ENCODE measurements at regions not wholly inside any gene's neighbourhood (a gene's known extent, or its start where the extent isn't known, plus 50 kb on each side); places are given as distances from the start of the nearest gene placed in this dataset.

- no peak for DNase-seq (ENCODE audit: low spot score)
- no peak for TF ChIP-seq CTCF (IDR thresholded peaks at IDR 0.05)
- H3K4me3 ChIP-seq: no peak overlapping the region
- no peak for ATAC-seq (ENCODE audit: insufficient number of reproducible peaks, low FRiP score, low read depth)
- H3K36me3 ChIP-seq: no peaks in the 10 kb centered on the region
- H3K27ac ChIP-seq: no peak overlapping the region
- H3K27me3 ChIP-seq (replicated peaks; ENCODE audit: insufficient read depth): no peaks in the 10 kb centered on the region
- H3K4me1 ChIP-seq (ENCODE audit: control insufficient read depth in 1 of 2, low read depth in 2 of 2): no peaks in the 10 kb centered on the region
- H3K9me3 ChIP-seq: peaks cover 12% of the 10 kb centered on the region
Observed at GRCh38 chr18:27687351-27687979, 489.5 kb downstream of the CDH2 start.

DNA sequence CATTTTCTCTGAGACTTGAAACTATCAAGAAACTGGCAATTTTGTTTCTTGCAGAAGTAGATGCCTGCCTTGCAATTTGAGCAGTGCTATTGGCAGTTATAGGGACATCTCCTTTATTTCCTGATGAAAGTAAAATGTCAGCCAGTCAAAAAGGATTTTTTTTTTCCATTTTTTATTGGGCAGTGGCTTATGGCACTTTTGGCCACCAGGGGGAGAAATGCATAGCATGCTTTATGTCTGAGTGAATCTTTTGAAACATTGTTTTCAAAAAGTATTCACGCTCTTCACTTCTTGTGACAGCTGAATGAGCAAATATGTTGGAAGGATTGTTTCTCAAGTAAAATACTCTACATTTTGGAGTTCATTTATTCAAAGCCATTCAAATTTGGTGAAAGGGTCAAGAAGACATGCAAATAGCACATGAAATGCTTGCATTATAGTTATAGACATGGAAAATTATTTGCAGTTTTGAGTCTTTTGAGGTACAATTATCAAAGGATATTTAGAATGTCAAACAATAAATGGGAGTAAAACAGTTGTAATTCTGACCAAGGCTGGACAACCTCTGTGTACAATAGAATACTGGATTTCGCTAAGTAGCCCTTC, 491.0 kb downstream of the CDH2 start:
- DNase-seq (ENCODE audit: low spot score) (no peak), ATAC-seq (ENCODE audit: insufficient number of reproducible peaks, low FRiP score, low read depth) (no peak)
- Histone ChIP-seq H3K36me3 (no peaks in the 10 kb centered on the region), H3K27me3 (replicated peaks; ENCODE audit: insufficient read depth) (no peaks in the 10 kb centered on the region), H3K27ac (no peak overlapping the region), H3K4me3 (no peak overlapping the region), H3K4me1 (ENCODE audit: control insufficient read depth in 1 of 2, low read depth in 2 of 2) (no peaks in the 10 kb centered on the region), H3K9me3 (peaks cover 12% of the 10 kb centered on the region)
- peak; percentile 49 for TF ChIP-seq CTCF (IDR thresholded peaks at IDR 0.05)

DNA sequence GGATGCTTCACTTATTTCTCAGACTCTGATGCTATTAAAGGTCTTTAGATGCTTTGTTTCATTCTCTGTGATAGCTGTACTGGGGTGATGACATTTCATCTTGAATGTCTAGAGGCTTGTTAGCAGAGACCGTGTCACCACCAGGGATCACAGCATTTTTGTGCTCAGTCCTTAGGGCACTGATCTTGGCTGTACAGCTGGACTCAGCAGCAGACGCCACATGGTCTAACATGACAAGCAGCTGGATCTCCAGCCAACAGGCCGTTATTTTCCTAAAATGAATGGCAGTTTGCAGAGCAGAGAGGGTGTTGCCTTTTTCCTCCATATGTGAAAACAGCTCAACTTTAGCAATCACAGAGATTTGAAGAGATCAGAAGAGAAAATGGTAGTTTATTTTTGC, 491.8 kb downstream of the CDH2 start:
- Histone ChIP-seq H3K27me3 (replicated peaks; ENCODE audit: insufficient read depth) (no peaks in the 10 kb centered on the region), H3K9me3 (peaks cover 12% of the 10 kb centered on the region), H3K27ac (no peak overlapping the region), H3K36me3 (no peaks in the 10 kb centered on the region), H3K4me3 (no peak overlapping the region), H3K4me1 (ENCODE audit: control insufficient read depth in 1 of 2, low read depth in 2 of 2) (no peaks in the 10 kb centered on the region)
- ATAC-seq (ENCODE audit: insufficient number of reproducible peaks, low FRiP score, low read depth) (no peak), DNase-seq (ENCODE audit: low spot score) (no peak)
- TF ChIP-seq CTCF (IDR thresholded peaks at IDR 0.05): no peak

GRCh38 chr18:27674411-27674810, 489.3 kb upstream of the CHST9 start:
- H3K9me3 ChIP-seq: no peaks in the 10 kb centered on the region
- H3K4me1 ChIP-seq (ENCODE audit: control insufficient read depth in 1 of 2, low read depth in 2 of 2): no peaks in the 10 kb centered on the region
- H3K36me3 ChIP-seq: no peaks in the 10 kb centered on the region
- H3K27me3 ChIP-seq (replicated peaks; ENCODE audit: insufficient read depth): no peaks in the 10 kb centered on the region
- H3K4me3 ChIP-seq: no peak overlapping the region
- ATAC-seq (ENCODE audit: insufficient number of reproducible peaks, low FRiP score, low read depth) (no peak), DNase-seq (ENCODE audit: low spot score) (no peak)
- no peak overlapping the region for H3K27ac ChIP-seq
- TF ChIP-seq CTCF (IDR thresholded peaks at IDR 0.05): no peak

GRCh38 chr18:27673861-27674260, 488.8 kb upstream of the CHST9 start:
- ATAC-seq (ENCODE audit: insufficient number of reproducible peaks, low FRiP score, low read depth) (no peak), DNase-seq (ENCODE audit: low spot score) (no peak)

More at GRCh38 chr18:27673861-27674260, 488.8 kb upstream of the CHST9 start:
- Histone ChIP-seq H3K9me3 (no peaks in the 10 kb centered on the region), H3K27me3 (replicated peaks; ENCODE audit: insufficient read depth) (no peaks in the 10 kb centered on the region), H3K4me1 (ENCODE audit: control insufficient read depth in 1 of 2, low read depth in 2 of 2) (no peaks in the 10 kb centered on the region), H3K36me3 (no peaks in the 10 kb centered on the region), H3K27ac (no peak overlapping the region), H3K4me3 (no peak overlapping the region)
- no peak for TF ChIP-seq CTCF (IDR thresholded peaks at IDR 0.05)
